KMS-11 (cell line): ENCODE measurements at regions not wholly inside any gene's neighbourhood (a gene's known extent, or its start where the extent isn't known, plus 50 kb on each side); places are given as distances from the start of the nearest gene placed in this dataset.

Experiments
- H2AFZ ChIP-seq: fragments of 200-600 bp; sonication (generic); 2 replicates; pipeline ENCODE4 v1.6.1; 2016; ENCODE audit warnings: antibody characterized with exemption, mixed run types, low read depth
- H3K27ac ChIP-seq: fragments of 200-600 bp; sonication (generic); 2 replicates; pipeline ENCODE4 v1.6.1; 2016; ENCODE audit warnings: mild to moderate bottlenecking, mixed run types
- H3K27me3 ChIP-seq: fragments of 200-600 bp; sonication (generic); 2 replicates; pipeline ENCODE4 v1.6.1; 2017; ENCODE audit warnings: mild to moderate bottlenecking, low read depth, mixed run types, moderate library complexity; ENCODE audit not compliant: insufficient read depth
- H3K36me3 ChIP-seq: fragments of 200-600 bp; sonication (generic); 2 replicates; pipeline ENCODE4 v1.6.1; 2017; ENCODE audit warnings: mild to moderate bottlenecking, mixed run types; ENCODE audit not compliant: insufficient read depth
- H3K4me1 ChIP-seq: fragments of 200-600 bp; sonication (generic); 2 replicates; pipeline ENCODE4 v1.6.1; 2016; ENCODE audit warnings: mild to moderate bottlenecking, low read depth, mixed run types; ENCODE audit not compliant: poor library complexity, severe bottlenecking
- H3K4me2 ChIP-seq: fragments of 200-600 bp; sonication (generic); 2 replicates; pipeline ENCODE4 v1.7.0; 2016; ENCODE audit warnings: mild to moderate bottlenecking, mixed run types
- H3K4me3 ChIP-seq: fragments of 200-600 bp; sonication (generic); IDR thresholded peaks from 2 replicates; pipeline ENCODE4 v1.6.1; 2017; ENCODE audit warnings: low read depth, low read length, mixed read lengths; ENCODE audit not compliant: insufficient read depth
- H3K79me2 ChIP-seq: fragments of 200-600 bp; sonication (generic); 2 replicates; pipeline ENCODE4 v1.6.1; 2016; ENCODE audit warnings: low read depth, mixed run types; ENCODE audit not compliant: insufficient read depth
- H3K9ac ChIP-seq: fragments of 200-600 bp; sonication (generic); 2 replicates; pipeline ENCODE4 v1.6.1; 2016; ENCODE audit warnings: mild to moderate bottlenecking, mixed run types
- H4K20me1 ChIP-seq: fragments of 200-600 bp; sonication (generic); 2 replicates; pipeline ENCODE4 v1.6.1; 2016; ENCODE audit warnings: mild to moderate bottlenecking, mixed run types; ENCODE audit not compliant: insufficient read depth
- CTCF ChIP-seq: fragments of 200-600 bp; sonication (generic); conservative IDR thresholded peaks from 2 replicates; pipeline ENCODE4 v1.6.1; 2017; ENCODE audit warnings: low read depth, mild to moderate bottlenecking, antibody characterized with exemption, low read length, moderate library complexity, mixed read lengths

GRCh38 chr10:106213493-106213892 lies 951.0 kb downstream of the SORCS1 start:
- no peaks in the 10 kb centered on the region for H4K20me1 ChIP-seq
- no peak overlapping the region for H3K27ac ChIP-seq
- no peaks in the 10 kb centered on the region for H3K79me2 ChIP-seq
- no peaks in the 10 kb centered on the region for H3K36me3 ChIP-seq
- no peak overlapping the region for H2AFZ ChIP-seq
- no peaks in the 10 kb centered on the region for H3K27me3 ChIP-seq
- H3K9ac ChIP-seq = no peak overlapping the region
- no peak overlapping the region for H3K4me3 ChIP-seq
- no peak overlapping the region for H3K4me2 ChIP-seq
- no peak for TF ChIP-seq CTCF
- no peaks in the 10 kb centered on the region for H3K4me1 ChIP-seq

- H3K9ac ChIP-seq = no peak overlapping the region
- TF ChIP-seq CTCF = no peak
- no peak overlapping the region for H3K4me3 ChIP-seq
- H2AFZ ChIP-seq = no peak overlapping the region
- no peaks in the 10 kb centered on the region for H3K4me1 ChIP-seq
- H3K27me3 ChIP-seq = no peaks in the 10 kb centered on the region
- no peaks in the 10 kb centered on the region for H3K36me3 ChIP-seq
- H3K27ac ChIP-seq = no peak overlapping the region
- no peaks in the 10 kb centered on the region for H3K79me2 ChIP-seq
- no peaks in the 10 kb centered on the region for H4K20me1 ChIP-seq
- no peak overlapping the region for H3K4me2 ChIP-seq
These were observed 966.2 kb downstream of the SORCS1 start for GRCh38 chr10:106198275-106198674.

GRCh38 chr10:106189292-106189691 lies 975.2 kb downstream of the SORCS1 start:
- TF ChIP-seq CTCF = peak; percentile 59
- H3K9ac ChIP-seq = no peak overlapping the region
- no peak overlapping the region for H3K4me3 ChIP-seq
- no peak overlapping the region for H3K4me2 ChIP-seq
- H3K27ac ChIP-seq = no peak overlapping the region
- H3K4me1 ChIP-seq = no peaks in the 10 kb centered on the region
- H3K27me3 ChIP-seq = no peaks in the 10 kb centered on the region
- H2AFZ ChIP-seq = no peak overlapping the region
- no peaks in the 10 kb centered on the region for H3K36me3 ChIP-seq
- no peaks in the 10 kb centered on the region for H4K20me1 ChIP-seq
- no peaks in the 10 kb centered on the region for H3K79me2 ChIP-seq

- H3K27ac ChIP-seq = no peak overlapping the region
These were observed 978.6 kb downstream of the SORCS1 start for GRCh38 chr10:106185951-106186350.

More at GRCh38 chr10:106185951-106186350, 978.6 kb downstream of the SORCS1 start:
- Histone ChIP-seq H3K4me1 (no peaks in the 10 kb centered on the region), H3K27me3 (no peaks in the 10 kb centered on the region), H2AFZ (no peak overlapping the region), H4K20me1 (no peaks in the 10 kb centered on the region), H3K4me3 (no peak overlapping the region), H3K79me2 (no peaks in the 10 kb centered on the region), H3K36me3 (no peaks in the 10 kb centered on the region), H3K4me2 (no peak overlapping the region), H3K9ac (no peak overlapping the region)
- TF ChIP-seq CTCF = no peak
